Right kidney (tissue), 1 donor: ENCODE measurements at regions not wholly inside any gene's neighbourhood (a gene's known extent, or its start where the extent isn't known, plus 50 kb on each side); places are given as distances from the start of the nearest gene placed in this dataset.
A peak's percentile ranks its signal among the peaks of the same experiment; 100 is the strongest.

Source experiments
- DNase-seq: peaks from one replicate; pipeline ENCODE4 v3.0.0-alpha.2; 2016

GRCh38 chr6:145187491-145188206 lies 547.7 kb downstream of the EPM2A start:
- no peak for DNase-seq

GRCh38 chr6:145189836-145190235 lies 545.5 kb downstream of the EPM2A start:
- no peak for DNase-seq

GRCh38 chr6:145194389-145194788 lies 540.9 kb downstream of the EPM2A start:
- DNase-seq = no peak

GRCh38 chr6:145199961-145200360 lies 535.4 kb downstream of the EPM2A start:
- no peak for DNase-seq

GRCh38 chr6:145204301-145204700 lies 531.0 kb downstream of the EPM2A start:
- no peak for DNase-seq

- no peak for DNase-seq
Measured at GRCh38 chr6:145206247-145206907, 528.9 kb downstream of the EPM2A start.

- DNase-seq = no peak
Measured at GRCh38 chr6:145208474-145208873, 526.8 kb downstream of the EPM2A start.

GRCh38 chr6:145209272-145209671 lies 526.0 kb downstream of the EPM2A start:
- peak; percentile 38 for DNase-seq

- DNase-seq = peak; percentile 15
Measured at GRCh38 chr6:145212813-145213212, 522.5 kb downstream of the EPM2A start.

GRCh38 chr6:145213614-145214013 lies 521.7 kb downstream of the EPM2A start:
- no peak for DNase-seq

GRCh38 chr6:145214570-145214969 lies 520.8 kb downstream of the EPM2A start:
- DNase-seq = no peak

- DNase-seq = no peak
Measured at GRCh38 chr6:145224450-145224849, 510.9 kb downstream of the EPM2A start.

GRCh38 chr6:145225500-145225899 lies 509.8 kb downstream of the EPM2A start:
- DNase-seq = no peak

- DNase-seq = no peak
Measured at GRCh38 chr6:145227593-145227992, 507.7 kb downstream of the EPM2A start.

- no peak for DNase-seq
Measured at GRCh38 chr6:145228962-145229582, 506.2 kb downstream of the EPM2A start.

GRCh38 chr6:145233955-145234354 lies 501.4 kb downstream of the EPM2A start:
- no peak for DNase-seq

GRCh38 chr6:145235207-145235606 lies 500.1 kb downstream of the EPM2A start:
- no peak for DNase-seq

GRCh38 chr6:145238787-145239186 lies 496.5 kb downstream of the EPM2A start:
- no peak for DNase-seq

GRCh38 chr6:145241039-145241438 lies 494.3 kb downstream of the EPM2A start:
- no peak for DNase-seq

GRCh38 chr6:145241721-145242120 lies 493.6 kb downstream of the EPM2A start:
- DNase-seq = no peak

GRCh38 chr6:145244349-145245100 lies 490.8 kb downstream of the EPM2A start:
- DNase-seq = no peak

GRCh38 chr6:145245119-145245518 lies 490.2 kb downstream of the EPM2A start:
- no peak for DNase-seq
